ENCODE measurements at regions not wholly inside any gene's neighbourhood (a gene's known extent, or its start where the extent isn't known, plus 50 kb on each side); places are given as distances from the start of the nearest gene placed in this dataset.

DNA sequence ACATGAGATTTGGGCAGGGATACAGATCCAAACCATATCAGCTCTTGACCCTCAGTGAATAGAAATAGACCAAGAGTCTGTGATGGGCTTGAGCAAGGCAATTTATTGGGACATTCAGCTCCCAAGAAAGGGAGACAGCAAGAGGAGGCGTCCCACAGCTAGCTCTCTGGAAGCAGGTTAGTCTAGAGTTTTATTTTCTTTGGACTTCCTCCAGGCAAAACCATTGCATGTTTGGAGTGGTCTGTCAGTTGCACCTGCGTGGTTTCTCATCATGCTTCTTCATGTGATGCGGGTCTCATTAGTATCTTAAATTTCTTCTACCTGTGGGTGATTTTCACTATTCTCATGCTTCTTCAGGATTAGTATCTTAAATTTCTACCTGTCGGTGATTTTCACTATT, 1530.6 kb downstream of the PLA2G4A start:
- Histone ChIP-seq H3K9me3 (ENCODE audit: control insufficient read depth in 3 of 3, low read length in 3 of 3) (peaks cover 0 to 4% (median 0%) of the 10 kb centered on the region in 3 donors), H3K4me1 (ENCODE audit: control insufficient read depth in 3 of 3, insufficient read depth in 3 of 3, low read length in 3 of 3) (no peaks in the 10 kb centered on the region), H3K4me3 (ENCODE audit: low read length in 3 of 3) (no peak overlapping the region), H3K36me3 (ENCODE audit: control insufficient read depth in 3 of 3, insufficient read depth in 3 of 3, low read length in 3 of 3) (no peaks in the 10 kb centered on the region), H3K27me3 (ENCODE audit: control insufficient read depth in 3 of 3, insufficient read depth in 3 of 3, low read length in 3 of 3) (no peaks in the 10 kb centered on the region), H3K9ac (ENCODE audit: low read depth in 1 of 3, low read length in 3 of 3) (no peak overlapping the region), H3K27ac (ENCODE audit: low read depth, low read length) (no peak overlapping the region)

DNA sequence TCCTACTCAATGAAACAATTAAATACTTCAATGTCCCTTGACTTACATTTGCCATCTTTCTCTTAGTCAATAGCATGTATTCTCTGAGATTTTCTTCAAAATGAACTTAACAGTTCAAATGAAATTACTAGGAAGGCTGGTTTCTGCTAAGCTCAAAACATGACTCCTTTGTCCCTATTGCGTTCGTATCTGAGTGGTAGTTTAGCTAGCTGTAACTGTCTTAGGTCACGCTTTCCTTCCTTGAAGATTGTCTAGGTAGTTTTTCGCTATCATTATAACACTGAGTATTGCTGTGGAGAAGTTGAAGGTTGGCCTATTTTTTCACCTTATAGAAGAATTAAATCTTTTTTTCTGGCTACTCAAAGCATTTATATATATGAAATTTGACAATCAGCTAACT, 1535.2 kb downstream of the PLA2G4A start:
- no peak overlapping the region for H3K4me3 ChIP-seq (ENCODE audit: low read length in 3 of 3)
- H3K9ac ChIP-seq (ENCODE audit: low read depth in 1 of 3, low read length in 3 of 3): no peak overlapping the region
- H3K36me3 ChIP-seq (ENCODE audit: control insufficient read depth in 3 of 3, insufficient read depth in 3 of 3, low read length in 3 of 3): no peaks in the 10 kb centered on the region
- no peak overlapping the region for H3K27ac ChIP-seq (ENCODE audit: low read depth, low read length)
- H3K27me3 ChIP-seq (ENCODE audit: control insufficient read depth in 3 of 3, insufficient read depth in 3 of 3, low read length in 3 of 3): no peaks in the 10 kb centered on the region
- no peaks in the 10 kb centered on the region for H3K4me1 ChIP-seq (ENCODE audit: control insufficient read depth in 3 of 3, insufficient read depth in 3 of 3, low read length in 3 of 3)
- no peaks in the 10 kb centered on the region for H3K9me3 ChIP-seq (ENCODE audit: control insufficient read depth in 3 of 3, low read length in 3 of 3)

DNA sequence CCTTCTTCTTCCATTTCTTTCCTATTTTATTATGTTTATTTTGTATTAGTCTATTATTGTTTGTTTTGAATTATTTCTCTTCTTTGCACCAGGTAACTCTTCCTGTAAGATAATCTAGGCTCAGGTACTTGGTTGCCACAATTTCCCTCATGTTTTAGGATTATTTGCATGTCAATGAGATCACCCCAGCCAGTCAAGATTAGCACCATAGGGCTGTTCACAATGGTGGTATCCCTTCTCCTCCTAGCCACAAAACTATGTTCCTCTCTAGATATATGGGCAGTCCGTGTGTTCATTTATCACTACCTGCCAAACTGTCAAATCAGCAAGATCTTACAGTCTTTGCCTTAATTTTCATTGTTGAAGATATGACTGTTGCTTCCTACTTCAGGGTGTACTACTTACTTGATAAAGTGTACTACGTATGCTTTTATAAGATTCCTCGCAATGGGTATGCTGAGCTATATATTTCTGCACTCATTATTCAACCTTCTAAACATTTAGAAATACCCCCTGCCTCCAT, 1536.2 kb downstream of the PLA2G4A start:
- Histone ChIP-seq H3K4me1 (ENCODE audit: control insufficient read depth in 3 of 3, insufficient read depth in 3 of 3, low read length in 3 of 3) (no peaks in the 10 kb centered on the region), H3K9me3 (ENCODE audit: control insufficient read depth in 3 of 3, low read length in 3 of 3) (no peaks in the 10 kb centered on the region), H3K36me3 (ENCODE audit: control insufficient read depth in 3 of 3, insufficient read depth in 3 of 3, low read length in 3 of 3) (no peaks in the 10 kb centered on the region), H3K27me3 (ENCODE audit: control insufficient read depth in 3 of 3, insufficient read depth in 3 of 3, low read length in 3 of 3) (no peaks in the 10 kb centered on the region), H3K27ac (ENCODE audit: low read depth, low read length) (no peak overlapping the region), H3K9ac (ENCODE audit: low read depth in 1 of 3, low read length in 3 of 3) (no peak overlapping the region), H3K4me3 (ENCODE audit: low read length in 3 of 3) (no peak overlapping the region)

DNA sequence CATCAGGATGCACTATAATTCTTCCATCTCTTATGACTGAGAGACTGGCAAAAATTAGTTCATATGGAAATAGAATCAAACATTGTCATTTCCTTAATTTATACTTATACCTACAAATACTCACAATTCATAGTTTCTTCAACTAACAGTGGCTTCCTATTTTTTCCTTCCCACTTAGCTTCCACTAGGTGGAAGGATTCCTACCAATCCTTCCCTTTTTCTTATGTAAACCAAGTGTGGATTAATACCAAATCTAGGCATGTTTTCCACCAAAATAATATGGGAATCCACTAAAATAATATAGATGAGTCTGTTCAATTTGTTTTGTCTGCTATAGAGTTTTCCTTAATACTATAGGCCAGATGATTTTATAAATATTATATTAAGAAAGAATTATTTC, 1537.1 kb downstream of the PLA2G4A start:
- Histone ChIP-seq H3K9ac (ENCODE audit: low read depth in 1 of 3, low read length in 3 of 3) (no peak overlapping the region), H3K4me3 (ENCODE audit: low read length in 3 of 3) (no peak overlapping the region), H3K36me3 (ENCODE audit: control insufficient read depth in 3 of 3, insufficient read depth in 3 of 3, low read length in 3 of 3) (no peaks in the 10 kb centered on the region), H3K9me3 (ENCODE audit: control insufficient read depth in 3 of 3, low read length in 3 of 3) (no peaks in the 10 kb centered on the region), H3K27me3 (ENCODE audit: control insufficient read depth in 3 of 3, insufficient read depth in 3 of 3, low read length in 3 of 3) (no peaks in the 10 kb centered on the region), H3K27ac (ENCODE audit: low read depth, low read length) (no peak overlapping the region), H3K4me1 (ENCODE audit: control insufficient read depth in 3 of 3, insufficient read depth in 3 of 3, low read length in 3 of 3) (no peaks in the 10 kb centered on the region)

DNA sequence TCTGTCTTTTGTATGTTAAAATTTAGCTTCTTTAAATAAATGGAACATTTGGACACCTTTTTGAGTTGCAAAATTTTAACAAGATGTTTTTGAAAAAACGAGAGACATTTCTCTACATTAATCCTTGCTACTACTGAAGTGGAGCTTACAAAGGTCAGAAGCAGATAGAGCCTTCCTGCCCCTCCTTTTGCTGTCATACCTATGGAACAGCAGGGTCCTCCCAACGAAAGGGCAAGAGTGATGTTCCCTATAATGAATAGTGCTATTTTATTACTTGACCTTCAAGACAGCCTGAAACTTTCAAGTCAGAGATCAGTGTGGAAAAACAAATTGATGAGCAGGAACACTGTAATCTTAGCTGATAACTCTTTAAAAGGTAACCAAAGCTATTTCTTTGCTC, 1538.9 kb downstream of the PLA2G4A start:
- no peak overlapping the region for H3K27ac ChIP-seq (ENCODE audit: low read depth, low read length)
- H3K9ac ChIP-seq (ENCODE audit: low read depth in 1 of 3, low read length in 3 of 3): no peak overlapping the region
- no peak overlapping the region for H3K4me3 ChIP-seq (ENCODE audit: low read length in 3 of 3)
- H3K36me3 ChIP-seq (ENCODE audit: control insufficient read depth in 3 of 3, insufficient read depth in 3 of 3, low read length in 3 of 3): no peaks in the 10 kb centered on the region
- H3K27me3 ChIP-seq (ENCODE audit: control insufficient read depth in 3 of 3, insufficient read depth in 3 of 3, low read length in 3 of 3): no peaks in the 10 kb centered on the region
- H3K9me3 ChIP-seq (ENCODE audit: control insufficient read depth in 3 of 3, low read length in 3 of 3): no peaks in the 10 kb centered on the region
- H3K4me1 ChIP-seq (ENCODE audit: control insufficient read depth in 3 of 3, insufficient read depth in 3 of 3, low read length in 3 of 3): no peaks in the 10 kb centered on the region

DNA sequence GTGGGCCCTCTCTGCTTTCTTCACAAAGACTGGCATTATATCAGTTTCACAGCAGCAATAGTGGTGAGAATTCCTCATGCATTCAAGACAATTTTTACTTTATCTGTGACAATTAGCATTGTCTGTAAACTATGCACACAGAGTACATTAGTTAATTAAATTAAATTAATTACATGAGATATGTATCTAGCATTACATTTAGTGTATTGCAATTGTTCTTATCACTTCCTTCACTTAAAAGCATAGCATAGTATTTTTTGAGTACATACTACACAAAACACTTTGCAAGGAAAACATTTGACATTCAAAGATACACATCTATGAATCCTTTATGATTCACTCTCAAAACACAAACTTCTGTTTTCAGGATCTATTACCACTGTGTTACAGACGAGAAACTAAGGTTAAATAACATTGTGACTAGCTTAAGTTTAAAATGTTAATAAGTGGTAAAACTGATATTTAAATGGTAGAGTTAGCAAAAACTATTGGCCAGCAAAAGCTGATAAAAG, 1542.6 kb downstream of the PLA2G4A start:
- no peak overlapping the region for H3K4me3 ChIP-seq (ENCODE audit: low read length in 3 of 3)
- H3K27me3 ChIP-seq (ENCODE audit: control insufficient read depth in 3 of 3, insufficient read depth in 3 of 3, low read length in 3 of 3): no peaks in the 10 kb centered on the region
- no peaks in the 10 kb centered on the region for H3K9me3 ChIP-seq (ENCODE audit: control insufficient read depth in 3 of 3, low read length in 3 of 3)

DNA sequence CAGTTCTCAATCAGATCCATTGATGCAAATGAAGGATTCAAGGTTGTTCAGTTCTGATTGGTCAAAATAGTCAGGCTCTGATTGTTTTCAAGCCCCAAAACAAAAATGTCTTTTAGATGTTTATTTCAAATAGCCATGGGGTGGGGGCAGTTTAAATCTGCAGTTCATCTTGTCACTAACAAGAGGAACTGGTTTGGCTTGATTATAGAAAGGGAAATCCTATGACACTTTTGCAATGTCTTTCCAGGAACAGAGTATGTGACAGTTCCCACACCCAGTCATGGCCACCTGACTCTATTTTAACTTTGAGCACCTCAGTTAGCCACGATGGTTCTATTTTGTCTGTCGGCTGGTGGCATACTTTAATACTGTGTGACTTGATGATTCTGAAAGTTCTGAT, 1544.1 kb downstream of the PLA2G4A start:
- H3K9ac ChIP-seq (ENCODE audit: low read depth in 1 of 3, low read length in 3 of 3): no peak overlapping the region
- H3K9me3 ChIP-seq (ENCODE audit: control insufficient read depth in 3 of 3, low read length in 3 of 3): no peaks in the 10 kb centered on the region
- no peaks in the 10 kb centered on the region for H3K27me3 ChIP-seq (ENCODE audit: control insufficient read depth in 3 of 3, insufficient read depth in 3 of 3, low read length in 3 of 3)
- H3K4me1 ChIP-seq (ENCODE audit: control insufficient read depth in 3 of 3, insufficient read depth in 3 of 3, low read length in 3 of 3): no peaks in the 10 kb centered on the region
- H3K27ac ChIP-seq (ENCODE audit: low read depth, low read length): no peak overlapping the region
- H3K4me3 ChIP-seq (ENCODE audit: low read length in 3 of 3): no peak overlapping the region
- no peaks in the 10 kb centered on the region for H3K36me3 ChIP-seq (ENCODE audit: control insufficient read depth in 3 of 3, insufficient read depth in 3 of 3, low read length in 3 of 3)

More for the DNA sequence above, 1542.6 kb downstream of the PLA2G4A start:
- H3K4me1 ChIP-seq (ENCODE audit: control insufficient read depth in 3 of 3, insufficient read depth in 3 of 3, low read length in 3 of 3): no peaks in the 10 kb centered on the region
- no peaks in the 10 kb centered on the region for H3K36me3 ChIP-seq (ENCODE audit: control insufficient read depth in 3 of 3, insufficient read depth in 3 of 3, low read length in 3 of 3)
- no peak overlapping the region for H3K27ac ChIP-seq (ENCODE audit: low read depth, low read length)
- H3K9ac ChIP-seq (ENCODE audit: low read depth in 1 of 3, low read length in 3 of 3): no peak overlapping the region

DNA sequence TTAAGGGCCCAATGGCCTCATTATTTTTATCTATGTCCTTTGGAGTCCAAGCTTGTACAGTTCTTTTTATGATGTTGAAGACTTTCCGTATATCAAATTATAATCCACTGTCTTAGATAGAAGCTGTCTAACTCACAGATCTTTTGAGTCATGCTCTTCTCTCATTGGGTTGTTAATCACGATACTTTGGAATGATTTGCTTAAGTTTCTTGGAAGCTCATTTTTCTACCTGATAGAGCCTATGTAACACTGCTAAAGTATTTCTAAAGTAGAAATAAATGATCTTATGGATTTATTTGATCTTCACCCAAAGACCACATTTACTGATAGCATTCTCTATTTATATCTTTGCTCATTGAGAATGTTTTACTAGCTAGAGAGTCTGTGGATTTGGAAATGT, 1554.1 kb downstream of the PLA2G4A start:
- no peaks in the 10 kb centered on the region for H3K27me3 ChIP-seq (ENCODE audit: control insufficient read depth in 3 of 3, insufficient read depth in 3 of 3, low read length in 3 of 3)
- H3K9me3 ChIP-seq (ENCODE audit: control insufficient read depth in 3 of 3, low read length in 3 of 3): no peaks in the 10 kb centered on the region
- H3K4me1 ChIP-seq (ENCODE audit: control insufficient read depth in 3 of 3, insufficient read depth in 3 of 3, low read length in 3 of 3): no peaks in the 10 kb centered on the region
- no peak overlapping the region for H3K9ac ChIP-seq (ENCODE audit: low read depth in 1 of 3, low read length in 3 of 3)
- no peak overlapping the region for H3K4me3 ChIP-seq (ENCODE audit: low read length in 3 of 3)
- no peaks in the 10 kb centered on the region for H3K36me3 ChIP-seq (ENCODE audit: control insufficient read depth in 3 of 3, insufficient read depth in 3 of 3, low read length in 3 of 3)
- H3K27ac ChIP-seq (ENCODE audit: low read depth, low read length): no peak overlapping the region

DNA sequence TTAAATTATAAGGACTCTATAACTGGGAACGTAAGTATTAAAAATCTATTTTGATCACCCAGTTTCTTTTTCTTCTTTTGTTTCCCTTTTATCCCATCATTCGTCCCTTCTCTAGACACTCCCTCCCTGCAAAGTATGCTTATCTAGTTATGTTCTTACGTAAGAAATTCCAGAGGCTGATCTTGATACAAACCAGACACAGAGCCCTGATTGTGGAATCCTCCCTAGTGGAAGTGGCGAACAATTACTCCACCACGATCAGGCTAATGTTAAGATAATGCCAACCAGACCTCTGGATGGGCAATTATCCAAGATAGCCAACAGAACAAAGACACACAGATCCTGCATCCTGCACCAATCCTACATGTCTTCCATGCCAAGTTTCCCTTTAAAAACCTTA, 1557.4 kb downstream of the PLA2G4A start:
- no peaks in the 10 kb centered on the region for H3K4me1 ChIP-seq (ENCODE audit: control insufficient read depth in 3 of 3, insufficient read depth in 3 of 3, low read length in 3 of 3)
- H3K4me3 ChIP-seq (ENCODE audit: low read length in 3 of 3): no peak overlapping the region
- H3K27me3 ChIP-seq (ENCODE audit: control insufficient read depth in 3 of 3, insufficient read depth in 3 of 3, low read length in 3 of 3): no peaks in the 10 kb centered on the region
- H3K9me3 ChIP-seq (ENCODE audit: control insufficient read depth in 3 of 3, low read length in 3 of 3): no peaks in the 10 kb centered on the region
- H3K9ac ChIP-seq (ENCODE audit: low read depth in 1 of 3, low read length in 3 of 3): no peak overlapping the region
- H3K36me3 ChIP-seq (ENCODE audit: control insufficient read depth in 3 of 3, insufficient read depth in 3 of 3, low read length in 3 of 3): no peaks in the 10 kb centered on the region
- H3K27ac ChIP-seq (ENCODE audit: low read depth, low read length): no peak overlapping the region

DNA sequence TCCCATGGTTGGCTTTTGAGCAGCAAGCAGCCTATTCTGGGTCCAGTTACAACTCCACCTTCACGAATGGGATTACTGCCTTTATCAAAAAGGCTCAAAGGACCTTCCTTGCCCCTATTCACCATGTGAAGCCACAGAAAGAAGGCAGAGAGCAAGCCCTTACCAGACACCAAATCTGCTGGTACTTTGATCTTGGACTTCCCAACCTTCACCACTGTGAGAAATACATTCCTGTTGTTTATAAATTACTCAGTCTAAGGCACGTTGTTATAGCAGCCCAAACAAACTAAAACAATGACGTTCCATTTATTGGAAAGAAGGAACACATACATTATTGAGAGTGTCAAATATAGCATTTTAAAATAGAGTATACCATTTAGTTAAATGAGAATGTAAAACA, 1557.9 kb downstream of the PLA2G4A start:
- no peak overlapping the region for H3K9ac ChIP-seq (ENCODE audit: low read depth in 1 of 3, low read length in 3 of 3)
- H3K36me3 ChIP-seq (ENCODE audit: control insufficient read depth in 3 of 3, insufficient read depth in 3 of 3, low read length in 3 of 3): no peaks in the 10 kb centered on the region
- no peak overlapping the region for H3K4me3 ChIP-seq (ENCODE audit: low read length in 3 of 3)
- no peaks in the 10 kb centered on the region for H3K27me3 ChIP-seq (ENCODE audit: control insufficient read depth in 3 of 3, insufficient read depth in 3 of 3, low read length in 3 of 3)
- no peaks in the 10 kb centered on the region for H3K4me1 ChIP-seq (ENCODE audit: control insufficient read depth in 3 of 3, insufficient read depth in 3 of 3, low read length in 3 of 3)
- H3K9me3 ChIP-seq (ENCODE audit: control insufficient read depth in 3 of 3, low read length in 3 of 3): no peaks in the 10 kb centered on the region
- H3K27ac ChIP-seq (ENCODE audit: low read depth, low read length): no peak overlapping the region

DNA sequence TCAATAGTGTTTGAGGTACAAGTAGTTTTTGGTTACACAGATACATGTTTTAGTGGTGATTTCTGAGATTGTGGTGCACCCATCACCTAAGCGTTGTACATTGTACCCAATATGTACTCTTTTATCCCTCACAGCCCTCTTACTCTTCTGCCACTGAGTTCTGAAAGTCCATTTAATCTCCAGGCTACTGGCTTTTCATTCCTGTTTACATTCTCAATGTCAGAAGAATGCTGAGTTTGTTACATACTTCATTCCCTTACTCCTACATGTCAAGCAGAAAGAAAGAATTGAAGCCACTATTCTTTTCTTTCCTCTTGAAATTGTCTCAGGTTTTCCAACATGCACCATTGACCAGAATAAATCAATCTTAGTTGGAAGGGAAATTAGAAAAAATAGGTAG, 1565.9 kb downstream of the PLA2G4A start:
- H3K9me3 ChIP-seq (ENCODE audit: control insufficient read depth in 3 of 3, low read length in 3 of 3): peaks cover 0 to 4% (median 2%) of the 10 kb centered on the region in 3 donors
- no peak overlapping the region for H3K4me3 ChIP-seq (ENCODE audit: low read length in 3 of 3)
- H3K27ac ChIP-seq (ENCODE audit: low read depth, low read length): no peak overlapping the region
- no peaks in the 10 kb centered on the region for H3K27me3 ChIP-seq (ENCODE audit: control insufficient read depth in 3 of 3, insufficient read depth in 3 of 3, low read length in 3 of 3)
- no peaks in the 10 kb centered on the region for H3K4me1 ChIP-seq (ENCODE audit: control insufficient read depth in 3 of 3, insufficient read depth in 3 of 3, low read length in 3 of 3)
- H3K9ac ChIP-seq (ENCODE audit: low read depth in 1 of 3, low read length in 3 of 3): no peak overlapping the region
- no peaks in the 10 kb centered on the region for H3K36me3 ChIP-seq (ENCODE audit: control insufficient read depth in 3 of 3, insufficient read depth in 3 of 3, low read length in 3 of 3)

Data from skeletal muscle tissue (tissue), 3 donors.